Muscle layer of colon (tissue), 2 donors: ENCODE measurements at regions not wholly inside any gene's neighbourhood (a gene's known extent, or its start where the extent isn't known, plus 50 kb on each side); places are given as distances from the start of the nearest gene placed in this dataset.

Source experiments
- H3K27ac ChIP-seq: one replicate; pipeline ENCODE4 v1.7.0; 2013; ENCODE audit warnings: low read depth, mild to moderate bottlenecking, low read length, moderate library complexity
- H3K27me3 ChIP-seq, 2 donors: one replicate each; pipeline ENCODE4 v1.7.0; 2013; ENCODE audit warnings: low read length in 2 of 2, mild to moderate bottlenecking in 2 of 2; ENCODE audit not compliant: insufficient read depth in 2 of 2, control insufficient read depth in 1 of 2
- H3K36me3 ChIP-seq: one replicate; pipeline ENCODE4 v1.7.0; 2013; ENCODE audit warnings: mild to moderate bottlenecking, low read length; ENCODE audit not compliant: insufficient read depth
- H3K4me1 ChIP-seq: one replicate; pipeline ENCODE4 v1.7.0; 2013; ENCODE audit warnings: mild to moderate bottlenecking, low read length; ENCODE audit not compliant: insufficient read depth
- H3K4me3 ChIP-seq, 2 donors: one replicate each; pipeline ENCODE4 v1.7.0; 2013; ENCODE audit warnings: low read length in 2 of 2, low read depth in 1 of 2, mild to moderate bottlenecking in 1 of 2, moderate library complexity in 1 of 2
- H3K9ac ChIP-seq: one replicate; pipeline ENCODE4 v1.7.0; 2013; ENCODE audit warnings: low read length
- H3K9me3 ChIP-seq: one replicate; pipeline ENCODE4 v1.7.0; 2013; ENCODE audit warnings: mild to moderate bottlenecking, low read length
- donor health status: abdominal sarcoma.
- donor health status: Adenocarcinoma of cecum.

DNA sequence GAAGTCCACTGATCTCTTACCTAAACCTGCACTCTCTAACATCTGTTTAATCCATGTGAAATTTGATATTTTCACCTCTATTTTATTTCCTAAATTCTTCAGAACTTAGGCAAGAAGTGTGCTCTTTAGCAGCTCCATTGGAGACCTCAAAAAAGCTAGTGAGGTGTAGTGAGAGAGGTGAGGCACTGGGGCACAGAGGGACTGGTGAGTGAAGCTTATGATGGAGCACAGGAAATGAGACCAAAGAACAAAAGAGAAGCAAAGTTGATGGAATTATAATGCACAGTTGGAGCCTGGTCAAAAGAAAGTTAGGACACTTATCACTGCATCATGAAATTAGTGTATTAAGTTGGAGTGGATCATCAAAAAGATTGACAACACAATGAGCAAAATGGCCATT, 1050.7 kb upstream of the NRXN1 start:
- no peak overlapping the region for H3K27ac ChIP-seq
- H3K27me3 ChIP-seq, result no peaks in the 10 kb centered on the region
- no peak overlapping the region for H3K4me3 ChIP-seq
- H3K9ac ChIP-seq, result no peak overlapping the region
- H3K36me3 ChIP-seq, result no peaks in the 10 kb centered on the region
- no peaks in the 10 kb centered on the region for H3K9me3 ChIP-seq
- H3K4me1 ChIP-seq, result no peaks in the 10 kb centered on the region

DNA sequence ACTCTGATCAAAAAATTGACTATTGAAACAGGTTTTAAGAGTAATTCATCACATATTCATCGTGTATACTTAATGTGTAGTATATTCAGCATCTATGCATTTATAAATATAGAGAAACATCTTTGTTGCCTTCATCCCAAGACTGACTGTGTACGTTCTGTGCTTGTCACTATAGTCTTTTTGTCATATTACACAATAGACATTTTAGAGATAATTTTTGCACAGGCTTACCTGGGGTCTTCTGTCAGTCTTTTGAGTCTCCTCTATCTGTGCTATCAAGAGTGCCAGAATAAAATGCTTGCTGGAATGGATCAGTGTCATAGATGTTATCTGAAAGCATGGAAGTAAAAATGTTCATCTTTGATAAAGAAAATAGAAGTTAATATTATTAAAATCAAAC, 1047.7 kb upstream of the NRXN1 start:
- Histone ChIP-seq H3K4me1 (no peaks in the 10 kb centered on the region), H3K27ac (no peak overlapping the region), H3K4me3 (no peak overlapping the region), H3K36me3 (no peaks in the 10 kb centered on the region), H3K9ac (no peak overlapping the region), H3K27me3 (no peaks in the 10 kb centered on the region), H3K9me3 (no peaks in the 10 kb centered on the region)

DNA sequence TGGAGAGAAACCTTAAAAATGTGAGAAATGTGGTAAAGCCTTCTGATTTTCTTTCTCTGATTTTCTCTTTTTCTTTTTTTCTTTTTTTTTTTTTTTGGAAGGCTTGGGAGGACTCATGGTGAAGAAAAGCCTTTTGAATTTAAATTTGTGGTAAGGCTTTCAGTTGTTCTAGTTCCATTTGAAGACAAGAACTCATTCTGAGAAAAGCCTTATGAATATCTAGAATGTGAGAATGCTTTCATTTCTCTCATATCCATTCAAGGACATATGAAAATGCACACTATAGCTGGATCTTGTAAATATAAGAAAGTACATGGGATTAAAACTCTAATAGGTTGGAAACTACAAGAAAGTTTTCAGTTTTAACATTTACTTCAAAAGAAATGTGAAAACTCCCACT, 1045.2 kb upstream of the NRXN1 start:
- H3K36me3 ChIP-seq, result no peaks in the 10 kb centered on the region
- H3K27ac ChIP-seq, result no peak overlapping the region
- no peaks in the 10 kb centered on the region for H3K4me1 ChIP-seq
- H3K27me3 ChIP-seq, result no peaks in the 10 kb centered on the region
- no peaks in the 10 kb centered on the region for H3K9me3 ChIP-seq
- no peak overlapping the region for H3K9ac ChIP-seq
- no peak overlapping the region for H3K4me3 ChIP-seq

DNA sequence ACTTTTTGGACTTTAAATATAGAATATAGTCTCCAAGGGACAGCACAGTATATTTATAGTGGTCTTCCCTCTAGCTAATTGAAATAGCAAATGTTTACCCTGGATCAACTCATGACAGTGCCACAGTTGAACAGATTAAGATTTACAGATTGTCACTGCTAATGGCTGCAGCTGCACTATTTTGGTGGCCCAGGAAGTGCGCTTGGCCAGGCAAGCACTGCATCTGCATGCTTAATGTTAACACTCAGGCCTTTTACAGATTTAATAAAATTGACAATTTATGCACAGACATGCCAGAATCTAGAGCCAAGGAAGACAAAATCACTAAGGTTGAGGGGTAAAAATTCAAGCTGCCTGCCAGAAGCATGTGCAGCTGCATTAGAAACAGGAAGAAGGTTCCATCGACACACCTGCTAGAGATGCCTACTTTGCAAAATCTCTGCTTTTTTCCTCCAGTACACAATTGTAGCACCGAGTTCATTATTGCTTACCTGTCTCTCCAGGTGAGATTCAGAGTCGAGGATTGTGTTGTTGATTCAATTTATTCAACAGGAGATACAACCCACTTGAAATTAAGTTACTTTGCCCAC, 1042.3 kb upstream of the NRXN1 start:
- Histone ChIP-seq H3K27ac (no peak overlapping the region), H3K4me1 (no peaks in the 10 kb centered on the region), H3K9ac (no peak overlapping the region), H3K4me3 (no peak overlapping the region), H3K9me3 (no peaks in the 10 kb centered on the region), H3K27me3 (no peaks in the 10 kb centered on the region), H3K36me3 (no peaks in the 10 kb centered on the region)

DNA sequence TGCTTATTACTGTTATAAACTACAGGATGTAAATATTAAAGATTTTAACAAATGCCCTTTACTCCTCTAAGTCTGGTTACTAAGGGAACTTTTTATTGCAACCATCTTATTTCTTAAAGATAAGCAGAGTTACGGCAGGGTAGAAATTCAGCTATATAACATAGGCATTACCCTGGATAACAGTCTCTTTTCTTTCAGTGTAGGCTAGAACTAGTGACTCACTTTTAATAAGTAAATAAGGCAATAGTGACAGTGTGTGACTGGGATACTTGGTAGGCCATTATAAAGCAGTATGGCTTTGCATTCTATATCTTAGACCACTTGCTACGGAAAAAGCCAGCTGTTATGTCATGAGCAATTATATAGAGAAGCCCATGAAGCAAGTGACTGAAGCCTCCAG, 1041.0 kb upstream of the NRXN1 start:
- H3K9ac ChIP-seq, result no peak overlapping the region
- no peak overlapping the region for H3K27ac ChIP-seq
- H3K36me3 ChIP-seq, result no peaks in the 10 kb centered on the region
- H3K4me3 ChIP-seq, result no peak overlapping the region
- H3K9me3 ChIP-seq, result no peaks in the 10 kb centered on the region
- no peaks in the 10 kb centered on the region for H3K4me1 ChIP-seq
- H3K27me3 ChIP-seq, result no peaks in the 10 kb centered on the region

DNA sequence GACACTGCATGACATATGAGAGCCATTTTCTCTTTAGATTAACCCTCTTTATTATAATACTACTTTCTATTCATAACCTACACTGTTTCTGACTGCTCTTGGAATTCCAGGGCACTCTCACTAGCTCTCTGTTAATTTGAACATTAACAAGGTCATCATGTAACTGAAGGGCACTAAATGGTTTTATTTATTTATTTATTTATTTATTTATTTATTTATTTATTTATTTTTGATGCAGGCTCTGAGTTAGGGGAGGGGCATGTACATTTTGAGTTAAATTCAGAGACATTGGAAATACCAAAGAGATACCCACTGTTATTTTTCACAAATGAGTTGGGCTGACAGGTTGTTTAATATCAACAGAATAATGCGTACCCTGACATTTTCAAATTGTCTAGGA, 1038.7 kb upstream of the NRXN1 start:
- no peak overlapping the region for H3K27ac ChIP-seq
- no peaks in the 10 kb centered on the region for H3K27me3 ChIP-seq
- H3K36me3 ChIP-seq, result no peaks in the 10 kb centered on the region
- no peak overlapping the region for H3K4me3 ChIP-seq
- H3K4me1 ChIP-seq, result no peaks in the 10 kb centered on the region
- no peaks in the 10 kb centered on the region for H3K9me3 ChIP-seq
- no peak overlapping the region for H3K9ac ChIP-seq

DNA sequence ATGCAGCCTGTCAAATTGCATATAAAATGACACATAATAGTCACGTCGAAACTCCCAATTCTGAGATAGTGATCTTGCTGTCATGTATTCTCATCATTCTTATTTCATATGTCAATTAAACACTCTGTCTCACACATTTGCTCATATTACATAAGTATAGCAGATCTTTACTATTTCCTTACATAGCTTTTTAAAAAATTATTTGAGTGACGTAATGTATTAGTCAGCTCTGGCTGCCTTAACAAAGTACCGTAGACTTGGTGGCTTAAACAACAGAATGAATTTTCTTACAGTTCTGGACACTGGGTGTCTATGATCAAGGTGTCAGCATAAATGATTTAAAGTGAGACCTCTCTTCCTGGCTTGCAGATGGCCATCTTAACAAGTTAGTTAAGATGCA, 1032.3 kb upstream of the NRXN1 start:
- no peaks in the 10 kb centered on the region for H3K9me3 ChIP-seq

DNA sequence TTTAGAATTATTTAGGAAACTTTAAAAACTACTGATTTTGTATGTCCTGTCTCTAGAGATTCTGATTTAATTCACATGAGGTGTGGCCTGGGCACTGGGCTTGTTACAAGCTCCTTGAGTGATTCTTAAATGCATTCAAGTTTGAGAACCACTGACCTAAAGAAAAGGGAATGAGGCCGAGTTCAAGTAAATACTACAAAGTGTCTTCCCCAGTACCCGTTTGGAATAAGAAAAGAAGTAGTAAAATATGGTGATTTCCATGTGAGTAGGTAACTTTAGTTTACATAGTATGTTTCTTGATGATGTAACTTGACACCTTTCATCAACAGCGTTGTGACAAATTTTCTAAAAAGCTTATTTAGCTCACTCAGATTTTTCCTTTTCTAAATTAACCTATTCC, 1022.9 kb upstream of the NRXN1 start:
- no peaks in the 10 kb centered on the region for H3K9me3 ChIP-seq
- no peaks in the 10 kb centered on the region for H3K4me1 ChIP-seq
- H3K36me3 ChIP-seq, result no peaks in the 10 kb centered on the region
- no peak overlapping the region for H3K27ac ChIP-seq
- no peak overlapping the region for H3K9ac ChIP-seq
- no peak overlapping the region for H3K4me3 ChIP-seq
- no peaks in the 10 kb centered on the region for H3K27me3 ChIP-seq

More for the DNA sequence above, 1032.3 kb upstream of the NRXN1 start:
- H3K36me3 ChIP-seq, result no peaks in the 10 kb centered on the region
- no peaks in the 10 kb centered on the region for H3K4me1 ChIP-seq
- no peaks in the 10 kb centered on the region for H3K27me3 ChIP-seq
- no peak overlapping the region for H3K4me3 ChIP-seq
- H3K9ac ChIP-seq, result no peak overlapping the region
- no peak overlapping the region for H3K27ac ChIP-seq

DNA sequence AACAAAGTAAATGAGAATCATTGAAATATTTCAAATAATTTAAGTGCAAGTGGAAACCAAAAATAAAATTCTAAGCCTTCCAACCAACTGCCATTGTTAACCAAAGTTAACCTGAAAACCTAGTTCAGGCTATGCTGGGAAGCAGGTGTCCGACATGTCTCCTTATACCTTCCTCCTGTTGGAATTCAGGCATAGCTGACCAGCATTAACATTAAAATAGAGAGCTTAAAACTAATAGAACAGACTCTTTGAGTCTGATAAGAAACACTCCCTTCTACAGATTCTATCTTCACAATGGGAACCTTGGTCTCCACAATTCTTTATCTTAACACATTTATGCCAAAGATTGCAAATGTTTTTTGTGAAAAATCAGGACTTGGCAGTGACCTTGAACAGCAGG, 1004.9 kb upstream of the NRXN1 start:
- no peaks in the 10 kb centered on the region for H3K36me3 ChIP-seq
- H3K4me1 ChIP-seq, result no peaks in the 10 kb centered on the region
- no peaks in the 10 kb centered on the region for H3K27me3 ChIP-seq
- no peak overlapping the region for H3K9ac ChIP-seq
- no peak overlapping the region for H3K4me3 ChIP-seq
- no peaks in the 10 kb centered on the region for H3K9me3 ChIP-seq
- H3K27ac ChIP-seq, result no peak overlapping the region

DNA sequence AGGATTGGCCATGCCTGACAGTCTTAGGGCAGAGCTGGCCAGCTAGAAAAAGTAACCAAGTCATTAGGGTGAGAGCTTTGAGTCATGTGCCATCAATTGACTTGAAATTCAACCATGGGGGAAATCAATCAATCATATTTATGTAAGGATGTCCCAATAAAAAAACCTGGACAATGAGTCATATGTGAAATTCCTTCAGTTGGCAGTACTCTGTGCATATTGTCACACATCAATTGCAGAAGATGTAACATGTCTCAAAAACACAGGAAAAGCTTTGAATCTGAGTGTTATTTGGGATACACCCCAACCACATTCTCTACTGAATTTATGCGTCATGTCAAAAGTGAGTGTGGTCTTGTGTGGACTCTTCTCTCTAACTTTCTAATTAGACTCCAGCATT, 1004.1 kb upstream of the NRXN1 start:
- no peaks in the 10 kb centered on the region for H3K9me3 ChIP-seq
- H3K27me3 ChIP-seq, result no peaks in the 10 kb centered on the region
- no peak overlapping the region for H3K9ac ChIP-seq
- H3K36me3 ChIP-seq, result no peaks in the 10 kb centered on the region
- H3K27ac ChIP-seq, result no peak overlapping the region
- H3K4me3 ChIP-seq, result no peak overlapping the region
- no peaks in the 10 kb centered on the region for H3K4me1 ChIP-seq

DNA sequence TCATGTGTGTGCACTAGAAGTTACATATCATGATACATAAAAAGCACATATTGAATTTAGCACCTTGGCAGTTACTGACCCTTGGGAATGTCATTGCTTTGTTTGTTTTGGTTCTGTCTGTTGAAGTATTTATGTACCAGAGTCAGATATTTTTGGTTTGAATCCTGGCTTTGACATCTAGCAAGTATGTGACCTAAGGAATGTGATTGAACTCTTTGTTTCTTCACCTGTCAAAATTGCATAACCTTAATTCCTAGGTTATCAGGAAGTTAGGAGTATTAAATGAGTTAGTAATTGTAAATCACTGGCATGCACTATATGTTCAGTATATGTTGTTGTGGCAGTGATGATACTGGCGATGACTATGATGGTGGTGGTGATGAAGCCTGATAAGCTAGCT, 1003.5 kb upstream of the NRXN1 start:
- Histone ChIP-seq H3K4me3 (no peak overlapping the region), H3K9ac (no peak overlapping the region), H3K36me3 (no peaks in the 10 kb centered on the region), H3K27me3 (no peaks in the 10 kb centered on the region), H3K9me3 (no peaks in the 10 kb centered on the region), H3K4me1 (no peaks in the 10 kb centered on the region), H3K27ac (no peak overlapping the region)

DNA sequence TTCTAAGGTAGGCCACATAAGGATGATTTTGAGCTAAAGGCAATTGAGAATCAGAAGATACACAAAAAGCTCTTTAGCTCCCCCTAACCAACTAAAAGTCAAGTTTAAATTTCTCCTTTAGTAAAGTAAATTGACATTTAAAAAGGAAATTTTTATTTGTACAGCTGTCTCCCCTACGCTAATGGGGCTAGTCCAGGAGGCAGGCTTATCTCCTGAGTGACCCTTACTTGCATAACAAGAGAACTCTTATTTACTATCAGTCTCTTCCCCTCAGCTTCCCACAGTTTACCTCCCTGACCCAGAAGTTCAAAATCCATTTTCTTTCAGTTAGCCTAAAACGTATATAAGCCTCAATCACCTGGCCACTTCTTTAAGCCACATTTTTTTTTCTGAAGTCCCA, 1002.8 kb upstream of the NRXN1 start:
- Histone ChIP-seq H3K36me3 (no peaks in the 10 kb centered on the region), H3K27ac (no peak overlapping the region), H3K4me1 (no peaks in the 10 kb centered on the region), H3K9me3 (no peaks in the 10 kb centered on the region), H3K4me3 (no peak overlapping the region), H3K27me3 (no peaks in the 10 kb centered on the region), H3K9ac (no peak overlapping the region)
